CD14-positive monocyte (primary cell): ENCODE measurements at regions not wholly inside any gene's neighbourhood (a gene's known extent, or its start where the extent isn't known, plus 50 kb on each side); places are given as distances from the start of the nearest gene placed in this dataset.

Source experiments
- DNase-seq, 3 donors: peaks; one replicate each; pipeline ENCODE4 v3.0.0-alpha.2; 2011 to 2022
- H2AFZ ChIP-seq: 2 replicates; pipeline ENCODE4 v1.6.0; 2012; ENCODE audit warnings: mild to moderate bottlenecking, low read depth, low read length, inconsistent platforms; ENCODE audit not compliant: insufficient read depth, poor library complexity, severe bottlenecking
- H3K27ac ChIP-seq, 2 donors: 1 replicate in 1 of 2; 2 replicates in 1 of 2; pipeline ENCODE4 v1.5.1; 2012 to 2013; ENCODE audit warnings: low read length in 2 of 2, control low read depth in 1 of 2, inconsistent platforms in 1 of 2, low read depth in 1 of 2, mild to moderate bottlenecking in 1 of 2
- H3K27me3 ChIP-seq, 2 donors: one replicate each; pipeline versions ENCODE4 v1.6.0 to v1.6.1; 2011 to 2013; ENCODE audit warnings: low read length in 2 of 2; ENCODE audit not compliant: control insufficient read depth in 2 of 2, insufficient read depth in 2 of 2
- H3K36me3 ChIP-seq, 2 donors: replicated peaks in 1 of 2; 1 replicate in 1 of 2; 2 replicates in 1 of 2; pipeline versions ENCODE4 v1.5.1 to v1.6.1; 2012 to 2013; ENCODE audit warnings: low read length in 2 of 2, control low read depth in 1 of 2, inconsistent platforms in 1 of 2, mild to moderate bottlenecking in 1 of 2; ENCODE audit not compliant: insufficient read depth in 2 of 2, control insufficient read depth in 1 of 2
- H3K4me1 ChIP-seq, 2 donors: 1 replicate in 1 of 2; 2 replicates in 1 of 2; pipeline versions ENCODE4 v1.5.1 to v1.6.1; 2012 to 2013; ENCODE audit warnings: low read length in 2 of 2, control low read depth in 1 of 2, inconsistent platforms in 1 of 2, mild to moderate bottlenecking in 1 of 2, moderate library complexity in 1 of 2; ENCODE audit not compliant: insufficient read depth in 2 of 2, control insufficient read depth in 1 of 2
- H3K4me2 ChIP-seq: replicated peaks from 2 replicates; pipeline ENCODE3; 2012; ENCODE audit warnings: low read length, moderate library complexity, mild to moderate bottlenecking; ENCODE audit not compliant: poor library complexity, severe bottlenecking; ENCODE audit errors: extremely low read depth
- H3K4me3 ChIP-seq, 3 experiments: fragments of 200-600 bp in 1 of 3; sonication (generic) in 1 of 3; replicated peaks in 1 of 3; 1 replicate in 2 of 3; 2 replicates in 1 of 3; pipeline ENCODE4 v1.5.1; 2011 to 2013; ENCODE audit warnings: low read length in 3 of 3, mild to moderate bottlenecking in 3 of 3, control low read depth in 2 of 3, low read depth in 2 of 3, inconsistent platforms in 1 of 3, moderate library complexity in 1 of 3
- H3K79me2 ChIP-seq: 2 replicates; pipeline ENCODE4 v1.6.0; 2012; ENCODE audit warnings: mild to moderate bottlenecking, control low read depth, inconsistent platforms, low read length, moderate library complexity; ENCODE audit not compliant: insufficient read depth
- H3K9ac ChIP-seq: 2 replicates; pipeline ENCODE4 v1.6.0; 2017; ENCODE audit warnings: low read length, mild to moderate bottlenecking; ENCODE audit not compliant: insufficient read depth, poor library complexity, severe bottlenecking
- H3K9me3 ChIP-seq, 2 donors: replicated peaks in 1 of 2; 1 replicate in 1 of 2; 2 replicates in 1 of 2; pipeline versions ENCODE4 v1.5.1 to v1.6.1; 2012 to 2013; ENCODE audit warnings: low read length in 2 of 2, control low read depth in 1 of 2; ENCODE audit not compliant: control insufficient read depth in 1 of 2, insufficient read depth in 1 of 2
- H4K20me1 ChIP-seq: 2 replicates; pipeline ENCODE4 v1.6.0; 2012; ENCODE audit warnings: mild to moderate bottlenecking, low read length, control low read depth, moderate library complexity; ENCODE audit not compliant: insufficient read depth
- H3K27ac Mint-ChIP-seq, 7 donors: one replicate each; pipeline ENCODE4 v1.8.0; 2020; ENCODE audit warnings: mild to moderate bottlenecking in 7 of 7, mixed read lengths in 7 of 7, moderate library complexity in 6 of 7, inconsistent platforms in 2 of 7
- H3K27me3 Mint-ChIP-seq, 3 donors: one replicate each; pipeline ENCODE4 v1.8.0; 2021 to 2022; ENCODE audit warnings: low read depth in 3 of 3, mild to moderate bottlenecking in 3 of 3, mixed read lengths in 3 of 3, moderate library complexity in 3 of 3, inconsistent platforms in 1 of 3
- H3K36me3 Mint-ChIP-seq, 2 donors: one replicate each; pipeline ENCODE4 v1.8.0; 2020; ENCODE audit warnings: mixed read lengths in 2 of 2, inconsistent platforms in 1 of 2, mild to moderate bottlenecking in 1 of 2
- H3K4me1 Mint-ChIP-seq: one replicate; pipeline ENCODE4 v1.8.0; 2020; ENCODE audit warnings: mild to moderate bottlenecking, mixed read lengths
- H3K4me3 Mint-ChIP-seq, 2 donors: one replicate each; pipeline ENCODE4 v1.8.0; 2020; ENCODE audit warnings: mild to moderate bottlenecking in 2 of 2, mixed read lengths in 2 of 2, moderate library complexity in 1 of 2
- H3K9me3 Mint-ChIP-seq, 7 donors: one replicate each; pipeline ENCODE4 v1.8.0; 2020 to 2022; ENCODE audit warnings: mixed read lengths in 7 of 7, mild to moderate bottlenecking in 6 of 7, moderate library complexity in 6 of 7, inconsistent platforms in 2 of 7
- WGBS: methylation state at CpG from one replicate; pipeline ENCODE4 v1.1.5; 2013; ENCODE audit warnings: missing lambda C conversion rate; ENCODE audit not compliant: insufficient coverage; 5-methylcytosine and 5-hydroxymethylcytosine counted together
- intact Hi-C, 2 donors: fragments of 100-400 bp; cut with micrococcal nuclease; formaldehyde crosslinking; loops; one replicate each; pipeline versions ENCODE4 v1.15.0 to v1.15.1; 2023
- TF ChIP-seq, protein P1 (sequence below): fragments of 200-600 bp; IDR thresholded peaks from one replicate; pipeline ENCODE4 v1.8.0; 2022; ENCODE audit warnings: antibody characterized with exemption, mild to moderate bottlenecking

DNA sequence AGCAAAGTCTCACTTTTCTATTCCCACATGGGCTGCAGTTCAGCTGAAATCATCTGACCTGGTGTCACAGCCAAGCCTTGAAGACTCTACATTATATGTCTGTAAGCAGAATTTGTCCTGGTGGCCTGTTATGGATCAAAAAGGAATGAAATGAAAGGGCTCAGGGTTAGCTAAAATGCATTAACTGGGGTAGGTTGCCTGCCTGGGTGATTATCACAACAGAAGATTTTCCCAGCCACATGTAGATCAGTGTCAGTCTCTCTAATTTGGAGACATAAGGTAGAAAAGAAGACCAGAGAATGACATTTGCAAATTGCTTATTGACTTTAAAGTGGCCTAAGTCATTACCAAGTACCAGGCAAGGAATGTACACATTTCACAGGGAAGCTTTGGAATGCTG, 289.0 kb downstream of the CAAP1 start:
- Histone ChIP-seq H3K27me3 (no peaks in the 10 kb centered on the region), H4K20me1 (no peaks in the 10 kb centered on the region), H2AFZ (no peak overlapping the region), H3K4me1 (no peaks in the 10 kb centered on the region), H3K9me3 (no peaks in the 10 kb centered on the region), H3K27ac (no peak overlapping the region), H3K9ac (no peak overlapping the region), H3K36me3 (no peaks in the 10 kb centered on the region), H3K79me2 (no peaks in the 10 kb centered on the region), H3K4me2 (no peak overlapping the region), H3K4me3 (no peak overlapping the region)
- H3K27ac Mint-ChIP-seq: no peak overlapping the region
- TF ChIP-seq, protein P1, sequence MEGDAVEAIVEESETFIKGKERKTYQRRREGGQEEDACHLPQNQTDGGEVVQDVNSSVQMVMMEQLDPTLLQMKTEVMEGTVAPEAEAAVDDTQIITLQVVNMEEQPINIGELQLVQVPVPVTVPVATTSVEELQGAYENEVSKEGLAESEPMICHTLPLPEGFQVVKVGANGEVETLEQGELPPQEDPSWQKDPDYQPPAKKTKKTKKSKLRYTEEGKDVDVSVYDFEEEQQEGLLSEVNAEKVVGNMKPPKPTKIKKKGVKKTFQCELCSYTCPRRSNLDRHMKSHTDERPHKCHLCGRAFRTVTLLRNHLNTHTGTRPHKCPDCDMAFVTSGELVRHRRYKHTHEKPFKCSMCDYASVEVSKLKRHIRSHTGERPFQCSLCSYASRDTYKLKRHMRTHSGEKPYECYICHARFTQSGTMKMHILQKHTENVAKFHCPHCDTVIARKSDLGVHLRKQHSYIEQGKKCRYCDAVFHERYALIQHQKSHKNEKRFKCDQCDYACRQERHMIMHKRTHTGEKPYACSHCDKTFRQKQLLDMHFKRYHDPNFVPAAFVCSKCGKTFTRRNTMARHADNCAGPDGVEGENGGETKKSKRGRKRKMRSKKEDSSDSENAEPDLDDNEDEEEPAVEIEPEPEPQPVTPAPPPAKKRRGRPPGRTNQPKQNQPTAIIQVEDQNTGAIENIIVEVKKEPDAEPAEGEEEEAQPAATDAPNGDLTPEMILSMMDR: no peak
- peaks cover 0 to 7% (median 3%) of the 10 kb centered on the region in 7 donors for H3K9me3 Mint-ChIP-seq
- no peaks in the 10 kb centered on the region for H3K27me3 Mint-ChIP-seq
- DNase-seq: no peak
- no peaks in the 10 kb centered on the region for H3K36me3 Mint-ChIP-seq
- no peaks in the 10 kb centered on the region for H3K4me1 Mint-ChIP-seq
- H3K4me3 Mint-ChIP-seq: no peak overlapping the region
- intact Hi-C loops: no loop called here

DNA sequence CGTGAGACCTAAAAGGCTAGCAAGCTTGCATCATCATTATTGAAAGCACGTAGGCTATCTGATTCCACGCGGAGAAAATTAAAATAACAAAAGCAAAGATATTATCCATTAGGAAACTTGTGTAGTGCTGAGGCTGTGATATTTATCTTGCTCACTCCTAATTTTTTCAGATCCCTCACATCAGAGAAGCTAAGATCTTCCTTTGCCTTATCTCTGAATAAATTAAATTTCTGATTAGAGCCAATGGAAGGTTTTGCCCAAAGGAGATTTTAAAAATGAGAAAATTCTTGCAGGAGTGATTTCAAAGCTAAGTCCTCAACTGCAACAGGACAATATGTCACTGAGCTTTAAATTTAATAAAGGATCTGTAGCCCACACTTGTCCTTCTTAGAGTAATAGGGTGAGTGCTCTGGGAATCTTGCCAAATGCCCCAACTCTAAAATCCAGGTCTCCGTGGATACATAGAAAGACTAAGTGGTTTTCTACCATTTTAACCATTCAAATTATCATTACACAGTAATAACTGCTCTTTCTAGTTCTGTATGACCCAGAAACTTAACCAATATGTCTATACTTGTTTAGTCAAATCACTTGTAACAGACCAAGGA, 295.0 kb downstream of the CAAP1 start:
- H3K79me2 ChIP-seq: no peaks in the 10 kb centered on the region

More for the DNA sequence above, 295.0 kb downstream of the CAAP1 start:
- Mint-ChIP-seq H3K4me3 (no peak overlapping the region), H3K4me1 (no peaks in the 10 kb centered on the region), H3K36me3 (no peaks in the 10 kb centered on the region), H3K9me3 (peaks cover 2 to 22% (median 8%) of the 10 kb centered on the region in 7 donors), H3K27ac (no peak overlapping the region), H3K27me3 (no peaks in the 10 kb centered on the region)
- DNase-seq: no peak
- TF ChIP-seq, protein P1: no peak
- no peaks in the 10 kb centered on the region for H3K4me1 ChIP-seq
- no peak overlapping the region for H3K27ac ChIP-seq
- no peaks in the 10 kb centered on the region for H3K36me3 ChIP-seq
- H3K9me3 ChIP-seq: peaks cover 8 to 11% of the 10 kb centered on the region in 2 donors
- intact Hi-C loops: no loop called here
- H3K9ac ChIP-seq: no peak overlapping the region
- no peak overlapping the region for H3K4me3 ChIP-seq
- H3K4me2 ChIP-seq: no peak overlapping the region
- no peak overlapping the region for H2AFZ ChIP-seq
- no peaks in the 10 kb centered on the region for H3K27me3 ChIP-seq
- no peaks in the 10 kb centered on the region for H4K20me1 ChIP-seq
- no CpG with 5 or more reads among the region's 5 CpGs for WGBS
